ENCODE measurements at regions not wholly inside any gene's neighbourhood (a gene's known extent, or its start where the extent isn't known, plus 50 kb on each side); places are given as distances from the start of the nearest gene placed in this dataset.

DNA sequence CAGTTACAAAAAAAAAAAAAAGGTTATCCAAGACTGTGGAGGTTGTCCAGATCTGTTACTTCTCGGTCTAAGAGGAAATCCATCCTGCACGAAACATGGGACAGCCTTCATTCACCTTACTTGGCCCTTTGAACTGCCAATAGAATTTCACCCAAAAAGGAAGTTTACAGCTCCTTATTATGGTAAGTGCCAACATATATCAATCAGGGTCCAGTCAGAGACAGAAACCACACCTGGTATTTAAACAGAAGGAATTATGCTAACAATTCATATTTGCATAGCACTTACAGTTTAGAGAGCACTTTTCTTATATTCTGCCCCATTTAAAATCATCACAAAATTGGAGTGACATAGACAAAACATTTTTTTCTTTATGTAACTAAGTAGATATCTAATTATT lies 93.6 kb upstream of the PTPN3 start:
- ChIA-PET POLR2A (no interaction called here), CTCF (interaction anchor here (0.9 kb wide), 1 partner anchor 296 kb away, joined by 3 read pairs; no protein-coding TSS in a partner anchor)
- H3K4me3 ChIP-seq (ENCODE audit: low read depth, low read length): no peak overlapping the region
- TF ChIP-seq, protein P1, sequence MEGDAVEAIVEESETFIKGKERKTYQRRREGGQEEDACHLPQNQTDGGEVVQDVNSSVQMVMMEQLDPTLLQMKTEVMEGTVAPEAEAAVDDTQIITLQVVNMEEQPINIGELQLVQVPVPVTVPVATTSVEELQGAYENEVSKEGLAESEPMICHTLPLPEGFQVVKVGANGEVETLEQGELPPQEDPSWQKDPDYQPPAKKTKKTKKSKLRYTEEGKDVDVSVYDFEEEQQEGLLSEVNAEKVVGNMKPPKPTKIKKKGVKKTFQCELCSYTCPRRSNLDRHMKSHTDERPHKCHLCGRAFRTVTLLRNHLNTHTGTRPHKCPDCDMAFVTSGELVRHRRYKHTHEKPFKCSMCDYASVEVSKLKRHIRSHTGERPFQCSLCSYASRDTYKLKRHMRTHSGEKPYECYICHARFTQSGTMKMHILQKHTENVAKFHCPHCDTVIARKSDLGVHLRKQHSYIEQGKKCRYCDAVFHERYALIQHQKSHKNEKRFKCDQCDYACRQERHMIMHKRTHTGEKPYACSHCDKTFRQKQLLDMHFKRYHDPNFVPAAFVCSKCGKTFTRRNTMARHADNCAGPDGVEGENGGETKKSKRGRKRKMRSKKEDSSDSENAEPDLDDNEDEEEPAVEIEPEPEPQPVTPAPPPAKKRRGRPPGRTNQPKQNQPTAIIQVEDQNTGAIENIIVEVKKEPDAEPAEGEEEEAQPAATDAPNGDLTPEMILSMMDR (IDR thresholded peaks at IDR 0.05; ENCODE audit: insufficient read depth, low read depth, low read length): no peak
- no peak for DNase-seq (ENCODE audit: low read depth)
- H3K27me3 ChIP-seq (ENCODE audit: control insufficient read depth, insufficient read depth, low read length): peaks cover 5% of the 10 kb centered on the region; the same call in 1 of the 2 replicates
- no peaks in the 10 kb centered on the region for H3K36me3 ChIP-seq (ENCODE audit: control insufficient read depth, insufficient read depth, low read length)

DNA sequence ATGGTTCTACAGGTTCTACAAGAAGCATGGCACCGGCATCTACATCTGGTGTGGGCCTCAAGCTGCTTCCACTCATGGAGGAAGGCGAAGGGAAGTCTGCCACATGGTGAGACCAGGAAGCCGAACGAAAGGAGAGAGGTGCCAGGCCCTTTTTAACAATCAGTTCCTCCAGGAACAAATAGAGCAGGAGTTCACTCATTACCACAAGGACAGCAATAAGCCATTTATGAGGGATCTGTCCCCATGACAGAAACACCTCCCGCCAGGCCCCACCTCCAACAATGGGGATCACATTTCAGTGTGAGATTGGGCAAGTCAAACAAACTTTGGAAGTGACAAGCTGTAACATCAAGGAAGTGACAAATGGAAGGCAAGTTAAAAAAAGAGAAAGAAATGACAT lies 95.5 kb upstream of the PTPN3 start:
- ChIA-PET CTCF (no interaction called here), POLR2A (no interaction called here)
- TF ChIP-seq, protein P1 (IDR thresholded peaks at IDR 0.05; ENCODE audit: insufficient read depth, low read depth, low read length): no peak
- peaks cover 2% of the 10 kb centered on the region; the same call in 1 of the 2 replicates for H3K27me3 ChIP-seq (ENCODE audit: control insufficient read depth, insufficient read depth, low read length)
- no peak overlapping the region for H3K4me3 ChIP-seq (ENCODE audit: low read depth, low read length)
- DNase-seq (ENCODE audit: low read depth): no peak
- no peaks in the 10 kb centered on the region for H3K36me3 ChIP-seq (ENCODE audit: control insufficient read depth, insufficient read depth, low read length)

DNA sequence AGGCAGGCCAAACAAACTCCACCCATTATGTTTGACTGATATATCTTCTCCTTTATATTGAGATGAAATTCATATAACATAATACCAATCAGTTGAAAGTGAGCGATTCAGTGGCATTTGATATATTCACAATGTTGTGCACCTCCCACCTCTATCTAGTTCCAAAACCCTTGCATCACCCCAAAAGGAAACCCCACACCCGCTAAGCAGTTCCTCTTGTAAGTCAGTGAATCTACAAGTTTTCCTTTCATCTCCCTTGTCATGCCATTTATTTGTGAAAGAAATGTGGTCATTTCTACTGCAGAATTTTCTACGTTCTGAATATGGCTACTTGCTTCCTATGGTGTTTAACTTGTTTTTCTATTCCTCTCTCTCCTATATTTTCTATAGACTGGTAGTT lies 99.4 kb upstream of the PTPN3 start:
- ChIA-PET POLR2A (no interaction called here), CTCF (no interaction called here)
- TF ChIP-seq, protein P1 (IDR thresholded peaks at IDR 0.05; ENCODE audit: insufficient read depth, low read depth, low read length): no peak
- Histone ChIP-seq H3K4me3 (ENCODE audit: low read depth, low read length) (no peak overlapping the region), H3K27me3 (ENCODE audit: control insufficient read depth, insufficient read depth, low read length) (no peaks in the 10 kb centered on the region; the same call in 1 of the 2 replicates), H3K36me3 (ENCODE audit: control insufficient read depth, insufficient read depth, low read length) (no peaks in the 10 kb centered on the region)
- no peak for DNase-seq (ENCODE audit: low read depth)

DNA sequence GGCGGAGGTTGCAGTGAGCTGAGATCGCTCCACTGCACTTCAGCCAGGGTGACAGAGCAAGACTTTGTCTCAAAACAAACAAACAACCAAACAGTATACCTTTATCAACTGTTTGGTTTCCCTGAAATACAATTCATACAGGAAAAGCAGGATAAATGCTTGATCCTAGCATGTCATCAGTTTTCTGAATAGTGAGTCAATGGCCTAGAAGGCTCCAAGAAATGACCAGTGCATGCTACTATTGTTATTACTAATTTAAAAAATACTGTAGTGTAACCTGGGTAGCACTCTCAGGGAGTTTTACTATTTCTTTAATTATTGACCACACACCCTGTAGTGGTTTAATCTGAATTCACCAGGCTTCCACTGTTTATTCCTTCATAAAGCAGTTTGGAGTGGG lies 101.0 kb upstream of the PTPN3 start:
- H3K4me3 ChIP-seq (ENCODE audit: low read depth, low read length): no peak overlapping the region

DNA sequence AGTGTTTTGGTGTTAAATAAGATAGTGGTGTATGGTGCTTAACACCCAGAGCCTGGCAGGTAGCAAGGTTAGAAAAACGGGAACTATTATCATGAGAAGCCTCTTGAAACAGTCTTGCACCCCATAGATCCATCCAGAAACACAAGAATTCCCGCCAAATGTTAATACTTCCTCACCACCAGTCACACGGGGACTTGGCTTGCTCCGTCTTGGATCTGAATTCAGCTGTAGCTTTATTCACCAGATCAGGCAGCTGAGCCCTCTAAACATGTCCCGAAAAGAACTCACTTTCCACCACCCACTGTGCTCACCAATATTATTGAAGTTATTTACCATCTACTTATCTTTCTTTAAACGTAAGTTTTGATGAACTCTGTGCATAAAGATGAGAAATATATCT lies 101.6 kb upstream of the PTPN3 start:
- Histone ChIP-seq H3K27me3 (ENCODE audit: control insufficient read depth, insufficient read depth, low read length) (no peaks in the 10 kb centered on the region; the same call in 1 of the 2 replicates), H3K4me3 (ENCODE audit: low read depth, low read length) (no peak overlapping the region), H3K36me3 (ENCODE audit: control insufficient read depth, insufficient read depth, low read length) (no peaks in the 10 kb centered on the region)
- DNase-seq (ENCODE audit: low read depth): no peak
- TF ChIP-seq, protein P1 (IDR thresholded peaks at IDR 0.05; ENCODE audit: insufficient read depth, low read depth, low read length): no peak
- ChIA-PET CTCF (interaction anchor here (0.8 kb wide), 1 partner anchor 12 kb away, joined by 3 read pairs; no protein-coding TSS in a partner anchor), POLR2A (no interaction called here)

More for the DNA sequence above, 101.0 kb upstream of the PTPN3 start:
- H3K27me3 ChIP-seq (ENCODE audit: control insufficient read depth, insufficient read depth, low read length): no peaks in the 10 kb centered on the region; the same call in 1 of the 2 replicates
- POLR2A ChIA-PET: no interaction called here
- CTCF ChIA-PET: interaction anchor here (0.8 kb wide), 1 partner anchor 13 kb away, joined by 3 read pairs; no protein-coding TSS in a partner anchor
- H3K36me3 ChIP-seq (ENCODE audit: control insufficient read depth, insufficient read depth, low read length): no peaks in the 10 kb centered on the region
- TF ChIP-seq, protein P1 (IDR thresholded peaks at IDR 0.05; ENCODE audit: insufficient read depth, low read depth, low read length): no peak
- no peak for DNase-seq (ENCODE audit: low read depth)

All from BJ (cell line).